Psoas muscle (tissue), 7 donors: ENCODE measurements at regions not wholly inside any gene's neighbourhood (a gene's known extent, or its start where the extent isn't known, plus 50 kb on each side); places are given as distances from the start of the nearest gene placed in this dataset.

Experiments
- ATAC-seq, 4 donors: fragments of 200-7000 bp; cut with Tn5 transposase; one replicate each; pipeline ENCODE4 v1.9.1; 2020; ENCODE audit warnings: moderate library complexity in 3 of 4, mild to moderate bottlenecking in 2 of 4
- DNase-seq, 2 donors: peaks; one replicate each; pipeline ENCODE4 v3.0.0-alpha.2; 2020
- H3K27ac ChIP-seq: fragments of 200-600 bp; one replicate; pipeline ENCODE4 v1.8.0; 2022
- H3K27me3 ChIP-seq, 3 donors: fragments of 200-600 bp in 1 of 3; one replicate each; pipeline versions ENCODE4 v1.6.1 to v1.8.0; 2013 to 2022; ENCODE audit warnings: low read length in 2 of 3, mild to moderate bottlenecking in 2 of 3, moderate library complexity in 1 of 3; ENCODE audit not compliant: insufficient read depth in 3 of 3
- H3K36me3 ChIP-seq, 2 donors: fragments of 200-600 bp in 1 of 2; one replicate each; pipeline versions ENCODE4 v1.6.1 to v1.8.0; 2013 to 2022; ENCODE audit warnings: low read depth in 1 of 2, mild to moderate bottlenecking in 1 of 2, moderate library complexity in 1 of 2; ENCODE audit not compliant: insufficient read depth in 1 of 2
- H3K4me1 ChIP-seq: fragments of 200-600 bp; one replicate; pipeline ENCODE4 v1.8.0; 2022
- H3K4me3 ChIP-seq: fragments of 200-600 bp; one replicate; pipeline ENCODE4 v1.8.0; 2022; ENCODE audit warnings: mild to moderate bottlenecking
- H3K9me3 ChIP-seq: fragments of 200-600 bp; one replicate; pipeline ENCODE4 v1.8.0; 2022
- WGBS, 3 donors: extraction: QIAGEN DNeasy Blood & Tissue Kit; methylation state at CpG; one replicate each; pipeline versions ENCODE4 v1.1.6 to v1.1.7; 2013; 5-methylcytosine and 5-hydroxymethylcytosine counted together
- intact Hi-C, 2 donors: fragments of 100-400 bp; cut with DNase I; formaldehyde crosslinking; loops; one replicate each; pipeline versions ENCODE4 v1.11.0 to v1.14.2; 2022
- TF ChIP-seq, protein P1 (sequence below): fragments of 200-600 bp; IDR thresholded peaks from one replicate; pipeline ENCODE4 v1.8.0; 2022; ENCODE audit warnings: antibody characterized with exemption
- donor health status: healthy with polysubstance abuse.
- donor health status: DM: no; HTN: no; CAD: no; lungs with moderate emphysema.
- donor health status: Bipolar disorder and iron deficiency.
- donor health status: healthy.
- donor health status: DM: yes; HTN: yes; CAD: no.
- donor health status: DM: no; HTN: no; CAD: no.
- donor health status: DM: yes; HTN: yes; CAD: no.

DNA sequence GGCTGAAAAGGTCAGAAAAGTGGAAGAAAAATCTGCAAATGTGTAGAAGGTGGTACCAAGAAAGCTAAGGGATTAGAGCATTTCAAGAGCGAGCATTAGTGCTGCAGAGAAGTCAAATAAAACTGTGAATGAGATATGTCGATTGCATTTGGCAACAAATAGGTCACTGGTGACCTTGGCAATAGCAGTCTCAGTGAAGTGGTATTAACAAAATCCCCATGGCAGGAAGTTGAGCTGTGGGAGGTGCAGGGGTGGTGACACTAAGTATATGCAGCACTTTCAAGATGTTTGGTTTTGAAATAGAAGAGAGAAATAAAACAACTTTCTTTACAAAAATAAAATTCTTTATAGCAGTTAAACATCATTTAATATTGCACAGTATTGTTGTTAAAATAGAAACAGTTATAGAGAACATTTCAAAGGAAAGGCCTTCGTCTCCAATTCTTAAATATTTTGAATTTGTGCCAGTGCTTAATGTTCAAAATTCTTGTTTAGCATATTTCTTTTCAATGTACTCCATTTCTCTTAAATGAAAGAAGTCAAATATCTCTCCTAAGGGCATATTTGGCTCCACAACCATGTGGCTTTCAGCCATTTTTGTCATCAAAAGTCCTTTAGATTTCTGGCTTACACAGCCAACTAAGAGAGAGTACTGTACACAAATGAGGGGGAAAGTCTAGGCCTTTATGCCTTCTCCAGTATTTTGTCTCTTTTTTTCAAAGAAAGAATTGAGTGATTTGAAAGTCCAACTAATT, 443.0 kb upstream of the MMADHC start:
- DNase-seq (no peak), ATAC-seq (no peak)
- intact Hi-C loops = no loop called here
- Histone ChIP-seq H3K9me3 (no peaks in the 10 kb centered on the region), H3K27me3 (no peaks in the 10 kb centered on the region), H3K4me1 (no peaks in the 10 kb centered on the region), H3K36me3 (no peaks in the 10 kb centered on the region), H3K4me3 (no peak overlapping the region), H3K27ac (no peak overlapping the region)
- TF ChIP-seq, protein P1, sequence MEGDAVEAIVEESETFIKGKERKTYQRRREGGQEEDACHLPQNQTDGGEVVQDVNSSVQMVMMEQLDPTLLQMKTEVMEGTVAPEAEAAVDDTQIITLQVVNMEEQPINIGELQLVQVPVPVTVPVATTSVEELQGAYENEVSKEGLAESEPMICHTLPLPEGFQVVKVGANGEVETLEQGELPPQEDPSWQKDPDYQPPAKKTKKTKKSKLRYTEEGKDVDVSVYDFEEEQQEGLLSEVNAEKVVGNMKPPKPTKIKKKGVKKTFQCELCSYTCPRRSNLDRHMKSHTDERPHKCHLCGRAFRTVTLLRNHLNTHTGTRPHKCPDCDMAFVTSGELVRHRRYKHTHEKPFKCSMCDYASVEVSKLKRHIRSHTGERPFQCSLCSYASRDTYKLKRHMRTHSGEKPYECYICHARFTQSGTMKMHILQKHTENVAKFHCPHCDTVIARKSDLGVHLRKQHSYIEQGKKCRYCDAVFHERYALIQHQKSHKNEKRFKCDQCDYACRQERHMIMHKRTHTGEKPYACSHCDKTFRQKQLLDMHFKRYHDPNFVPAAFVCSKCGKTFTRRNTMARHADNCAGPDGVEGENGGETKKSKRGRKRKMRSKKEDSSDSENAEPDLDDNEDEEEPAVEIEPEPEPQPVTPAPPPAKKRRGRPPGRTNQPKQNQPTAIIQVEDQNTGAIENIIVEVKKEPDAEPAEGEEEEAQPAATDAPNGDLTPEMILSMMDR = no peak
- 34 to 60% (median 43%) methylated on average over 3 of the region's 3 CpGs for WGBS, 3 donors

DNA sequence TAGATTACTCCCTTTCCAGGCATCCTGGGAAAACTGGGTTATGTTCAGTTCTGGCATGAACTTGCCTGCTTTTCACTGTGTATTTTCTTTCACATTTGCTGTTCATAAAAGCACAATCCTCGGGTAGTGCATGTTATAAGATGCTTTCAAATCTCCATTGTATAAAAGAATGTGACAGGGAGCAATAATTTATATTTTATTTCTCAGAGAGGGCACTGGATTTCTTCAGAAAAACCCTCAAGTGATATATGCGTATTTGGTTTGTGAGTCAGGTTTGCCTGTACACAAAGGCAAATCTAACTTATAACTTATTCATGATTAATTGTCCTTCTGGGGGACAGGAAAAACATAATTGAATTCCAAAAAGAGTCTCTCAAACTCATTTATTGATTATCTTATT, 440.7 kb upstream of the MMADHC start:
- no peak for DNase-seq
- Histone ChIP-seq H3K27me3 (no peaks in the 10 kb centered on the region), H3K36me3 (no peaks in the 10 kb centered on the region), H3K4me1 (no peaks in the 10 kb centered on the region), H3K4me3 (no peak overlapping the region), H3K27ac (no peak overlapping the region), H3K9me3 (no peaks in the 10 kb centered on the region)
- TF ChIP-seq, protein P1 = no peak
- no peak for ATAC-seq
- 62 to 64% (median 64%) methylated on average over 2 of the region's 2 CpGs for WGBS, 3 donors
- intact Hi-C loops = no loop called here

DNA sequence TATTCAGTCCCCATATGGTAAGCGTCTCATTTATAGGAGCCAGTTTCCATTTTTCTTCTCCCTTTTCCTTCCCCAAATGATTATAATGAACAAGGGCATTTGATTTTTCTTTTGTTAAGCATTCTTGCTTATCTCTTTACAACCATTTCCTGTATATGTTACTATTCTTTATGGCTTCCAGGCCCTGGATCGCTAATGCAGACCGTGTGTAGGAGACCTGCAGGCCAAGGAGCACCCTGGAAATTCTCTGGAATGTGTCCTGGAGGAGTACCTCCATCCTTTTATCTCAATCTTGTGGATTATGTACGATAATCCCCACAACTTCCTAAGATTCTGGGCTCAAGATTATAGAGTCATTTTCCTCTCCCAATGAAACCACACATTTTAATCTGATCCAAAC, 439.6 kb upstream of the MMADHC start:
- intact Hi-C loops = no loop called here
- Histone ChIP-seq H3K9me3 (no peaks in the 10 kb centered on the region), H3K4me3 (no peak overlapping the region), H3K4me1 (no peaks in the 10 kb centered on the region), H3K27ac (no peak overlapping the region), H3K36me3 (no peaks in the 10 kb centered on the region), H3K27me3 (no peaks in the 10 kb centered on the region)
- DNase-seq (no peak), ATAC-seq (no peak)
- WGBS, 3 donors = 56 to 61% (median 57%) methylated on average over 4 of the region's 4 CpGs
- TF ChIP-seq, protein P1 = no peak

DNA sequence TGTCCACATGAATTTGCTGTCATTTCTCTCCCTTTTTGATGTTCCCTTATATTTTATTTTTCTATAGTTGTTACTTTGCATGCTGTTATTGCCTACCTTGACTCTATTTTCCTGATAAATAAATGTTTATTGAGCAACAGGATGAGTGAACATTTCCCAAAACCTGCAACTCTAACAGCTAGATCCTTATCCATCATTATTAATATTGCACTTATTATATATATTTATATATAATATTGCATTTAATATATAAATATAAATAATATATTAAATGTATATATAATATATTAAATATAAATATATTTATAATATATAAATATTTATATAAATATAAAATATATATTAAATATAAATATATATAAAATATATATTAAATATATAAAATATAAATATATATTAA, 436.1 kb upstream of the MMADHC start:
- intact Hi-C loops = no loop called here
- Histone ChIP-seq H3K36me3 (no peaks in the 10 kb centered on the region), H3K27ac (no peak overlapping the region), H3K4me3 (no peak overlapping the region), H3K4me1 (no peaks in the 10 kb centered on the region), H3K9me3 (no peaks in the 10 kb centered on the region), H3K27me3 (no peaks in the 10 kb centered on the region)
- ATAC-seq (no peak), DNase-seq (no peak)
- TF ChIP-seq, protein P1 = no peak

DNA sequence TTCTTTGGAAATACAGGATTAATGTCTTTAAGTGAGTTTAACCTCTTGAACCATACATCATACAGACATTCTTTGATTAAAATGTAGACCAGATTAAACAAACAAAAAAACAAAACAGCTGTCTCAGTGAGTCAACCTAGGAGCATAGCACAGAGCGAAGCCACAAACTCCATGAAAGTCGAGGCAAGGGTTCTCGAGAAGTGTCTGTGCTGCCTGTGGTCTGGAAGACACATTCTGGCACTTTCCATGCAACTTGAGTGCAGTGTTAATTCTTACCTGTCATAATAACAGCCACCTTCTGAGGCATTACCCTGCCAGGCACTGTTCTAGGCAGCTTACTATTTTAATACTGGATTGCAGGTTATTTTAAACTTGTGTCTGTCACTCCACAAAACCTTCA, 435.5 kb upstream of the MMADHC start:
- WGBS, 3 donors = 61 to 78% (median 63%) methylated on average over 3 of the region's 3 CpGs
- Histone ChIP-seq H3K27ac (no peak overlapping the region), H3K27me3 (no peaks in the 10 kb centered on the region), H3K36me3 (no peaks in the 10 kb centered on the region), H3K4me1 (no peaks in the 10 kb centered on the region), H3K9me3 (no peaks in the 10 kb centered on the region), H3K4me3 (no peak overlapping the region)
- intact Hi-C loops = no loop called here
- peak in 1 of 4 donors; percentile 40 for ATAC-seq
- TF ChIP-seq, protein P1 = no peak
- DNase-seq = no peak
